Dedifferentiated amniotic fluid mesenchymal stem cell (primary cell): ENCODE measurements at regions not wholly inside any gene's neighbourhood (a gene's known extent, or its start where the extent isn't known, plus 50 kb on each side); places are given as distances from the start of the nearest gene placed in this dataset.
"Not testable (repeated sequence)": the region's sequence is repeated elsewhere in the genome, so short reads cannot be mapped to it uniquely, and the experiment has no call there.

Source experiments
- DNase-seq: peaks from one replicate; pipeline ENCODE4 v3.0.0-alpha.2; 2016; ENCODE audit errors: extremely low spot score

DNA sequence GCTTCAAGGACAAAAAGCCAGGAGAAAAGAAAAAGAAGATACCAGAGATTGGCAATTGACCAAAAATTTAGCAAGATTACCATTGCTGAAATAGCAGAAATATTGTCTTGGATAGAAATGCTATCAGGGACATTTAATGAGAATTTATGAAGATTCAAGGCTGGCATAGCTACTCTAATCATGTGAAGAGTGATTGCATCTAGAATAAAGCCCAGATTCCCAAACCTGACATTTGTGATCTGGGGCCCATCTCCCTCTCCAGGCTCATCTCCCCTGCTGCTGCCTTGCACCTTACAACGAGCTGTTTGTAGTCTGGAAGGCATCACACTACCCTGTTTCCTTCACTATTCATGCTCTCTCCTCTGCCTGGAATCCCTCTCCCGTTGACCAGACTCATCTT is 114.5 kb downstream of the C9orf152 start:
- DNase-seq, result no peak

DNA sequence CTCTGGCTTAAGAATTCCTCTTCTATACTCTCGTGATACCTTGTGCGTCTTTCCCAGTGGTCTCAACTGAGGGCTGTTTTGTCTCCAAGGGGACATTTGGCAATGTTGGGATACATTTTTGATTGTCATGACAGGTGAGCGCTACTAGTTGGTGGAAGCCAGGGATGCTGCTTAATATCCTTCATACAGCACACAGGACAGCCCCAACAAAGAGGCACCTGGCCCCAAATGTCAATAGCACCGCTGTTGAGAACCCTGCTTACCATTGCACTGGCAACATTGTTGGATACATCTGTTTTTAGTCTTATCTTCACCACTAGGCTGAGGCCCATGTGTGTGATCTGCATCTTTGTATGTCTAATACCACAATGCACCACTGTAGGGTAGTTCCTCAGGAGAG is 114.1 kb downstream of the C9orf152 start:
- no peak for DNase-seq

DNA sequence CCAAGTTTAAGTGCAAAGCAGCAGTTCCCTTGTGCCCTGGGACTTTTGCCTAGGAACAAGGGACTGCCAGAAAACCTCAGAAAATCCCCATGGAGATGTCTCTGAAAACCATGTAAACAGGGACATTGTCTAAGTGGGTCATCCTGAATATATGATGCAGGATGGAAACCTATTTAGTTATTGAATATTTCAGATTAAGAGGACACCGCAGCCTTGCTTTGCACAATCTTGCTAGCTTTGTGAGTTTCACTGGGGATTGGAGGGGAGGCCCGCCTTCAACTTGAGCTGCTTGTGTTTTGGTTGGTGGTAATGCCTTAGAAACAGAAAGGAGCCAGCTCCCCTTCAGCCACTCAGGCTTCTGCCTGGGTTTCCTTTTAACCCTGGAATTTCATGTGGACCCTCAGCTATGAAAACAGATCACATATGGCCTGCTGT is 112.8 kb downstream of the C9orf152 start:
- DNase-seq, result peak; percentile 17

DNA sequence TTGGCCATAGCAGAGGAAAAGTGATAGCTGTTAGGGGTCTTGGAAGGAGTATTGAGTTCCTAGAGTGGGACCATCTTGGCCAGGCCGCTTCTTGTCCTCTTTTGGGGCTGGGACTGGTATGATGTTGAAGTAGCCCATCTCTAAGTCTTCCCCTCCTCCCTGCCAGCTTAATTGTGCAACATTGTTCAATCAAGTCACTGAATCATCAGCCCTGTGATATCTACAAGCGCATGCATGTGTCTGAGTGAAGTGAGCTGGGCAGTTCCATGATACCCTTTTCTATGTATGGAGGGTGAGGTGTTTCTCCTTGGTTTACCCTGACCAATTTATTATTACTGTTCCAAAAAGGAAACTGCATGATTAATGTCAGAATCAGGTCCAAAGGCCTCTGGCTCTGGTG is 112.2 kb downstream of the C9orf152 start:
- DNase-seq, result no peak

DNA sequence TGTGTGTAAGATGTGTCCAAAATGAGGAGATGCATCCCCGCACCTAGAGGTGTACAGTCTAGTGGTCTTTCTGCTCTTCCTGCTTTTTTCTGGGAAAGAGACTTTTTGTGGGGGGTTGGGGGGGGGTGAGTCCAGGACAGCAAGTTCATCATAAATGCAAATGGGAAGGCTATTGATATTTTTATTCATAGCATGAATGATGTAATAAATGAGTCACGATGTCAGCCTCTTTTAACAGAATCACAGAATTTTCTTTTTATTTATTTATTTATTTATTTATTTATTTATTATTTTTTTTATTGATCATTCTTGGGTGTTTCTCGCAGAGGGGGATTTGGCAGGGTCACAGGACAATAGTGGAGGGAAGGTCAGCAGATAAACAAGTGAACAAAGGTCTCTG is 111.3 kb downstream of the C9orf152 start:
- DNase-seq, result not testable (repeated sequence)

DNA sequence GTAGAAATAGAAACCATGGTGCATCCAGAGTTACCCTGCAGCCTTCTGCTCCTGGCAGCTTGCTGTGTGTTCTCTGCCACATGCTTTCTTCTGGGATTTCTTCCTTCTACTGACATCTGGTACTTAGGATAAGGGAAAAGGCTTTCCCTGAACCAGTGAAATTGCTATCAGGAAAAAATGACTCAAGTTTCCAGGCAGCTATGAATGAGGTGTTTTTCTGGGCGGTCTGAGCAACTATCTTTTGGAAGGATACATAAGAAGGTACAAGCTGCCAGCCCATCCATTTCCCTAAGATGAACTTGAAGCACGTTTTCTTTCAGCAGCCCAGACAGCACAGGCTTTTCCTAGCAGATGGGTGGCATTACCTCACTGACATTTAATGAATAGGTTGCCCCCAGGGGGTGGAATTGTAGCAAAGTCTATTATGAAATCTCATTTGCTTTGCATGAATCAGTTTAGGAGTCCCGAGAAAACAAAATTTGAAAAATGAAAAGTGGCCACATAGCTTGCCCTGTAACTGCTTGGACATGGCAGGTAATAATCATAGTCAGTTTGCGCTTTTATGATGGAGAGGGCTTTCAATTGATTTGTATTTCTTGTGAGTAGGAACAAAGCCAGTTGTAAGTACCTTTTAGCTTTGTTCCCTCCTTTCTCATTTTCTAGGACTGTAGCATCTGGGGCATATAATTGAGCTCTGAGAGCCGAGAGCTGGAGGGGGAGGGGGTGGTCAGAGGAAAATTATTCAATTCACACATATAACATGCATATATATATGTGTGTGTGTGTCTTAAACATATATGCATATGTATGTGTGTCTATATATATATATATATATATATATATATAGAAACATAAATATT is 108.5 kb downstream of the C9orf152 start:
- DNase-seq, result peak; percentile 39

DNA sequence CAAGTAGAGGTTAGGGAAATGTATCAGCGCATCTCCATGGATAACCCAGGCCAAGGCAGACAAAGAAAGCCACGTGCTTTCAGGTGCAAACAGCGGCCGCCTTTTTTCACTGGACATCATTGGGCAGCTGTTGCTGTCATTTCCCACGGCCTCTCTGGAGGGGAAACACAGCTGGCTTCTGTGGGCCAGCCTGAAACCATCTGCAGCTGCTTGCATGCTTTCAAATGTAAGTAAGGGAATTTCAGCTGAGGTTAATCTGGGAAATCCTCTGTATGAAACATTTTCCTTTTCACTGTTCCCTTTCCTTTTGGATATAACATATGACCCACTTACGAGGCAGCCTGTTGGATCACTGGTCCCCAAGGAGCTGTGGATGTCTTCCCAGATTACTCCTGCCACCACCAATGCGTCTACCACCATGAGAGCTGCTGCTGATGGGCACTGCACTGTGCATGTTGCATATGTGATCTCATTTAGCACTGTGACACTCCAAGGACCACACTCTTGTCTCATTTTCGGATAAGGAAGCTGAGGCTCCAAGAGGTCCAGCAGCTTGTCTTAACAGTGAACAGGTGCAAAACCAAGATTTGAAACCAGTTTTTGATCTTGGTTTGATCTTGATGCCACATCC is 106.3 kb downstream of the C9orf152 start:
- no peak for DNase-seq

DNA sequence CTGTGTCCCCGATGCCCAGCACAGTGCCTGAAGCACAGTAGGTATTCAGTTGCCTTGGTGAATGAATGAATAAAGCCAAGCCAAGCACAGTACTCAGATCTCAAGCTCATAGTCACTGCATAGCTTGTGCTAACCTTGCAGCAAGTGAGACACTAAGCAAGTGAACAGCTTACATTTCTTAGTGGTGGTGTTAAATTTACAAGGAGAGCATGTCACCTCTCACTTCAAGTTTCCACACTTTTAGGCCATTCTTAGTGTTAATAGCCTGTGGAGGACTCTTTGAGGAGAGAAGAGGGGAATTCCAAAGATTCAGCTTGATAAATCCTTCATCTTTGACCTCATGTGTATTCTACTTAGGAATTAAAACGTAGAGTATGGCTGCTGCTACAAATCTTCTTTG is 104.7 kb downstream of the C9orf152 start:
- no peak for DNase-seq

DNA sequence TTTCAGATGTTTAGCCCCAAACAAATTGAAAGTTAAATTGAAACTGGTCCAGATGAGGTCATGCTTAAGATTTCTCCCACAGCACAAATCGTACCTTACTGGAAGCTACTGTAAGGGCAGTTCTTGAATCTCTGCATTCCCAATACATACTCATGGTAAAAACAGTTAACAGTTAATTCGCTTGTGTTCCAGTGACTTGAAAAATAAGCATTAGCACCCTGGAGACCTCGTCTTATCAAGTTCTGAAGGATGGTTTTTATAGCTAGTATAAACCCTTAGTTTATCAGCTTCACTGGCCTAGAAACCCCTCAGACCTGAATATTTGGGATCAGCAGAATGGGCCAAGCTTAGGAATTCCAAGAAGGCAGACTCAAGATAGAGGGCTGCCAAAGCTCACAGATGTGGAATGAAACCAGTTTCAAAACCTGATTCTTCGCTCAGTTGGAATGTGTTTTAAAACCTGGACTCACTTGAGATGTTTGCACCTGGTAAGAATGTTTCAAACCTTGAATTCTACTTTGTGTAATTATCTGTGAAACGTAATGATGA is 103.6 kb downstream of the C9orf152 start:
- DNase-seq, result peak; percentile 19

DNA sequence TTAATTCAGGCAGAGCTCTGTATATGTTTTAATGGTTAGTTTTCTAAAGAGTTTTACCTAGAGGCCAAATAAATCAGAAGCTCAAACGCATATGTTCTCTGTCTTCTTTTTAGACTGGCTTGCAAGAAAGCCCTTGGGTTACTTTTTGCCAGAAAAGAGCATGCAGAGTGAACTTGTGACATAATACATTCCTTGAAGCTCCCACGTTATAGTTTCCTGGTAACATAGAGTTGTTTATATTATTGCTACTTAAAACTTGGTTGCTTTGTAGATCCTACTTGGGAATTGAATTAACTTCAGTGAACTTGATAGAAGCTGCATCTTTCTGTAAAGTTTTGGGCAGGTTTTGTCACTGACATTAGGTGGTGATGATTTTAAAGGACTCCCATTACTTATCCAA is 102.9 kb downstream of the C9orf152 start:
- DNase-seq, result peak; percentile 79

DNA sequence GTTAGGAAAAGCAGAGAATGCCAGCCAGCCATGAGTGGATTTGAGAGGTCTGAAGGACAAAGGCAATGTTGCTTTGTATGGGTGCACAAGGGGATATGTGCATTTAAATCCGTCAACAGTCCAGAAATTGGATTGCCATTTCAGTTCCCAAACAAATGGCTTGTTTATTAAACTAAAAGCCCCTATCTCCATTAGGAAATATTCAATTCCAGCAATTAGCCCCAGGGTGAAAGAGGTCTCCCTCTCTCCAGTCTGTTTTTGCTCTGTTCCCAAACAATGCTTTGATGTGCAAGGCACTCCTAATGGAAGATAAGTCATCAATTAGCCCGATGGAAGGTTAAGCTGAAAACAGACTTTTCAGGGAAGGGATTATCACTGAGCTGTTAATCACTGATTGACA is 101.3 kb downstream of the C9orf152 start:
- DNase-seq, result no peak

DNA sequence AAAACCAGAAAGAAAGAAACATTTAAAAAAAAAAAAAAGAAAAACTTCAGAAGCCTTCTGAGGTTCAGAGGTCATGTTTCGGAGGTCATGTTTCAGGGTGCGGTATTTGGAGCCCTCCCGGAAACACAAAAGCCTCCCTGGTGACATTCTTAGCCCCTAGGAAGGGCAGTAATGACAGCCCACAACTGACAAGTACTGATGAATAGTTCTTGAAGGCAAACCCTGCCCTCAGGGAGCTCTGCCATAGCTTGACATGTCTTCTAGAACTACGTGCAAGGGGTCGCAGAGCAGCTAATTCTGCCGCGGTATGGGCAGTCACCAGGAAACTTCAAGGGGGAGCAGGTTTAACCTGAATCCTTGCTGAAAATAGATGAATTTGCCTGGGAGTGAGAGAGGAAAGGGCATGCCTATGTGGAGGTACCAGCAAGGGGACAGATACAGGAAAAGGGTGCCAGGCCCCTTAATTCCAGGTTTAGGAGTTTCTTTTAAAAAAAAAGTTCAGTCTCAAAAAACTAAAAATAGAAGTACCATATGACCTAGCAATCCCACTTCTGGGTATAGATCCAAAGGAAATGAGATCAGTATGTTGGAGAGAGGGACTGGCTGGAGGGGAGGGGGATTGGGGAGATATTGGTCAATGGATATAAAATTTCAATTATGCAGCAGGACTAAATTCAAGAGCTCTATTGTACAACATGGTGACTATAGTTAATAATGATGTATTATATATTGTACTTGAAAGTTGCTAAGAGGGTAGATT is 98.4 kb downstream of the C9orf152 start:
- no peak for DNase-seq

DNA sequence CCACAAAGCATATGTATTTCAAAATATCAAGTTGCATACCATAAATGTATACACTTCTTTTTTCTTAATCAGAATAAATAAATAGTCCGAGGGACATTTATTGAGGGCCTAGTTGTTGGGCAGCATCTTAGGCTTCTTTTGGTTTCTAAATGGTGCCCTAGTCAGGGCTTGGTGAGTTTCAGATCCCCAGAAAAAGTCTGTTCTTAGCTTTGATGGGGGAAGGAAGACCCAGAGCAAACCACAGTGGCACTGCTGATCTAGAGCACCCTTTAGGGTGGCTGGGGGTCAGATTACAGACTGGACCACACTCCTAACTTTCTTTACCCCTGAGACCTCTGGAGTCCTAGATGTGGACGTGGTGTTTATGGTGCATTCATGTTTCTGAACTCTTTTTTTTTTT is 97.8 kb downstream of the C9orf152 start:
- no peak for DNase-seq

DNA sequence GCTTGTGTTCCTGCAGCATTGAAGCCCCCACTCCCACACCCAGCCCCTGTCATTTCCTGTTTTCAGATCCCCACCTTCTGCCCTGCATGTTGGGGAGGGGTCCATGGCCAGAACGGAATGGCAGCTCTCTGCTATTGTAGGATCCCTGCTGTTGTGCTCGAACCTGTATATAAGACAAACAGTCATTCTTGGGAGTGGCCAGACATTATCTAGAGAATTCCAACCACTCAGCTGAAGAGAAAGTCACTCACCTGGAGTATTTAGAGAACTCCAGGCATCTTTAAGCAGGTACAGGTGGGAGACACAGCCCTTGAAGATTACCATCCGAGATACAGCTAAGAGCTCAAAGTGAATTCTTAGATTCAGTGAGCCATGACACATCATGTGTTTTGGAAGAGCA is 96.1 kb downstream of the C9orf152 start:
- DNase-seq, result no peak

DNA sequence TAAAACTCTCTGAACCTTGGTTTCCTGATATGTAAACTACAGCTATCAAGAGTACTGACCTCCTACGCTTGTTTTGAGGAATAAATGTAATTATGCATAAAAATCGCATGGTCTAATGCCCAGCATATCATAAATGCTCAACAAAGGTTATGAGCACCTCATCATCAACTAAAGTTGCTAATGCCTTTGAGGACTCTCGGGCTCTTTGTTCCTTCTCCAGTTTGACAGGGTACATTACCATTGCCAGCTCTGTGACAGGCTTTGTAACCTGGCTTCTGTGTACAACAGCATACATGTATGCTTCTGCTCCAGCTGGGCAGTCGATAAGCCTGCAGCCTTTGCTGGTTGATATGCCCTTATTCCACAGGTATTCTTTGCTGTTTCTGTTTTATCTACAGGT is 95.2 kb downstream of the C9orf152 start:
- DNase-seq, result no peak

DNA sequence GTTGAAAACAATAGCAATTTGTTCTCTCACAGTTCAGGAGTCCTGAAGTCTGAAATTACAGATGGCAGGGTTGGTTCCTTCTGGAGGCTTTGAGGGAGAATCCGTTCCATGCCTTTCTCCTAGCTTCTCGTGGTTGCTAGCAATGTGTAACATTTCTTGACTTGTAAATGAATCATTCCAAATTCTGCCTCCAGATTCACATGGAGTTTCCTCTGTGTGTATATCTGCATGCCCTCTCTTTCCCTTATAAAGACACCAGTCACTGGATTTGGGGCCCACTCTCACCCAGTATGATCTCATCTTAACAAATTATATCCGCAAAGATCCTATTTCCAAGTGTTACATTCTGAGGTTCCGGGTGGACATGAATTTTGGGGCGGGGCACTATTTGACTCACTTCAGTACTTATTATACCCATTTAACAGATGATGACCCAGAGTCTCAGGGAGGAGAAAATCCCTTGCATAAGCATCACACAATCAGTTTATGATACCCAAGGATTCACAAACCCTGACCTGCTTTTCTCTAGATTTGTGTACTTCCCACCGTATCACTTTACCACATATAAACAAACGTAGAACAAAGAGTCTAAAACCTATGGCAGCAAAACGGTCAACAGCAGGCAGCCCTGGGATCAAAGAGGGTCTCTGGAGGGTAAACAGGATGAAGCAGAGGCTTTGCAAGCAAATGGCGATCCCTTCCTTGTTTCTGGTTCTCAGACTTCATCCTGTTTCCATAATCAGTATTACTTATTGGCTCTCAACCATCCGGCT is 93.7 kb downstream of the C9orf152 start:
- DNase-seq, result no peak

DNA sequence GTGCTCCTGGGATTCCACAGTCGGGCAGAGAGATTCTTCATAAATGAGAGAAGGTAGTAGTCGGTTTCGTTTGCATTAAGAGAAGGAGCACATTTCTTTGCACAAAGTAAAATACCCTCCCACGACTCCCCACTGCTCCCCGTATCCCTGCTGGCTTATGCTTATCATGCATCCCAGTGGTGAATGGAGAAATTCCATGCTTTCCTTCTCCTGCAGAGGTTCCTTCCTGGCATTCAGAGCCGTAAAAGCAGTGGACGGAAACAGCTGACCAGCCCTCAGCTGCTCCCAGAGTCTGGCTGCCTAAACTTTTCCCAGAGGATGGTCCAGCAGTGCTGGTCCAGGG is 93.1 kb downstream of the C9orf152 start:
- no peak for DNase-seq

DNA sequence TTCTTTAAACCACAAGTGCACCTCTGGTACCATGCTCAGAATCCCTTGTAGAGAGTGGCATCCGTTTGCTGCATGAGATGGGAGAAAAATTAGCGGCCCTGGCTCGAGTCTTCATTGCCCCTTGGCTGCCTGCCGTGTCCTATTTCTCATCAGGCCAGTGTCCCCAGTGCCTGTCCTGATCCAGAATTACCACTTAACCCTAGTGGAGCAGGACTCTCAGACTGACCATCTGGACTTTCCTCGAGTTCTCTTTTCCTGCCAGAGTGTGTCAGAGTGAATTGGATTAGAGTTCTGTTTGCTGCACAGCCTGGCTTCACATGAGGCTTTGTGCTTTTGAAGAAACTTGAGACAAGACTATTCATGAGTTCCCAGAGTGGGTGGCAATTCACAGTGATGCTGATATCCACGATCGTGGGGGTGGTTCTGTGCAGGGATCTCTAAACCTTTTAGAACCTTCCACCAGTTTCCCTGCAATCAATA is 92.6 kb downstream of the C9orf152 start:
- DNase-seq, result no peak

DNA sequence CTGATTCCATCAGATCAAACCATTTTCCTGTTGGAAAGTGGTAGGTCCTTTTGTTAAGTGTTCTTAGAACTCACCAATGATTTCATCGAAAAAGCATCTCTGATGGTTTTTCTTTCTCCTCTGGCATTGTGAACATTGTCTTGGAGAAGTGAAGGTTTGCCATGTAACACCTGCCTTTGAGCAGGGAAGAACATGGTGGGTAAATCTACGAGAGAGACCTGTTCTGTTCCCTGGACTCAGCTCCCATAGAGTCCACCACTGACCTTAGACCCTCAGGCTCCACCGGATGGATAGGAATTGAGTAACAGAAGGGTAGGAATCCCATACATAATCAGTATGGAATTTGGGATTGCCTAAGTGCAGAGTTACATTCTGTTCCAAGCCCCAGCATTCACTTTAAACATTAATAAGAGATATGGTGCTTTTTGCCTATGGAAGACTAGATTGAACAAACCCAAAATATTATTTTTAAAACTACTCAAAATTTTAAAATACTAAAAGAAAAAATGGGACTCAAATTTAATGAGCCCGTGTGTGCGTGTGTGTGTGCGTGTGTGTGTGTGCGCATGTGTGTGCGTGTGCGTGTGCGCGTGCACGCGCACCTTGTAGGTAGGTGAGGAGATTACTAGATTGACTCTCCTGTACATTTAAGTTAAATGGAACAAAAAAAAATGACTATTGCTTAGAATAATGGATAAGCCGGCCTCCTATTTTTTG is 92.0 kb downstream of the C9orf152 start:
- DNase-seq, result peak; percentile 58

DNA sequence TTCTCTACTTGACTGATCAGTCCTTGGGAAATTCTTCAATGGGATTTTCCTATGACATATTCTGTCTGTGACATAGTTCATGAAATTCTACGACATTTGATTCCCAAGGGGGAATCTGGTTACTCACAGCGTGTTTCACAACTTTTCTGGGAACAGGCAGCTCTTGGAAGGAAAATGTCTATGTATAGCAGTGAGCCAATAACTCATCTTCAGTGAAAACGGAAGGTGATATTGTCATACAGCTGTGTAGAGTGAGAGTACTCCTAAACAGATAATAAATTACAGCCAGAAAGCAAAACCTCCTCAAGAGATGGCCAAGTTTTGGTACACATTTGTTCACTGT is 91.4 kb downstream of the C9orf152 start:
- DNase-seq, result peak; percentile 50

DNA sequence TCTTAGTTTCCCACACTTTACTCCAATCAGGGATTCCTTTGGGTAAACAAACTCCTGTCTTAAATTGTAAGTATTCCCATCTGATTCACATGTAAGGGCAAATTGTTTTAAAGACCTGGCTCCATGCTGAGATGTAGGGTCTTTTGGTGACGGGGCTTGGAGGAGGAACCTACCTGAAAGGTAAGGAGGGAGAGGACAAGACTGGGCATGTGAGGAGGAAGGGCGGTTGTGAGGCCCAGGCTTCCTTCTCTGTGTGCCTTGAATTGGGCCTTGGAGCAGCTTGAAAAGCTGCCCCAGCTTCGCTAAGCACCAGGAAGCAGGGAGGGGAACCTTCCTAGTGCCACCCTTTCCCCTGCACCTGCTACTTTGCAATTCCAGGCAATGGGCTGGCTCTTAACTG is 86.8 kb downstream of the C9orf152 start:
- no peak for DNase-seq
